Calu3 (cell line): ENCODE measurements at regions not wholly inside any gene's neighbourhood (a gene's known extent, or its start where the extent isn't known, plus 50 kb on each side); places are given as distances from the start of the nearest gene placed in this dataset.

Source experiments
- BruUV-seq: library from RNA; stranded (reverse); fragments of 400-500 nt; replicated peaks from 2 replicates; lab custom pipeline; 2021; lab: Mats Ljungman, UMichigan
- CTCF ChIA-PET: fragments of 300-600 bp; sonication (Branson Sonifier 250); formaldehyde crosslinking; loops from one replicate; lab custom pipeline; 2022; ENCODE audit warnings: antibody characterized with exemption; lab: Charles Lee
- DNase-seq: peaks from one replicate; pipeline ENCODE4 v3.0.0; 2022
- H3K27ac Mint-ChIP-seq: one replicate; pipeline ENCODE4 v1.8.0; 2022; ENCODE audit warnings: mixed read lengths; ENCODE audit not compliant: unreplicated experiment
- H3K27me3 Mint-ChIP-seq: one replicate; pipeline ENCODE4 v1.8.0; 2022; ENCODE audit warnings: mixed read lengths; ENCODE audit not compliant: unreplicated experiment
- H3K36me3 Mint-ChIP-seq: one replicate; pipeline ENCODE4 v1.8.0; 2022; ENCODE audit warnings: mild to moderate bottlenecking, moderate library complexity, mixed read lengths; ENCODE audit not compliant: insufficient read depth, unreplicated experiment
- H3K4me1 Mint-ChIP-seq: one replicate; pipeline ENCODE4 v1.8.0; 2022; ENCODE audit warnings: mild to moderate bottlenecking, low read depth, mixed read lengths; ENCODE audit not compliant: unreplicated experiment
- H3K4me3 Mint-ChIP-seq: one replicate; pipeline ENCODE4 v1.8.0; 2022; ENCODE audit warnings: mild to moderate bottlenecking, low read depth, moderate library complexity, mixed read lengths; ENCODE audit not compliant: unreplicated experiment
- H3K9me3 Mint-ChIP-seq: one replicate; pipeline ENCODE4 v1.8.0; 2022; ENCODE audit warnings: low read depth, mixed read lengths; ENCODE audit not compliant: unreplicated experiment
- intact Hi-C: fragments of 100-400 bp; cut with micrococcal nuclease; formaldehyde crosslinking; loops from one replicate; pipeline ENCODE4 v1.10.0; 2022; ENCODE audit not compliant: unreplicated experiment
- TF ChIP-seq, protein P1 (sequence below): fragments of 200-600 bp; IDR thresholded peaks from one replicate; pipeline ENCODE4 v1.8.0; 2022; ENCODE audit warnings: antibody characterized with exemption; ENCODE audit not compliant: unreplicated experiment

DNA sequence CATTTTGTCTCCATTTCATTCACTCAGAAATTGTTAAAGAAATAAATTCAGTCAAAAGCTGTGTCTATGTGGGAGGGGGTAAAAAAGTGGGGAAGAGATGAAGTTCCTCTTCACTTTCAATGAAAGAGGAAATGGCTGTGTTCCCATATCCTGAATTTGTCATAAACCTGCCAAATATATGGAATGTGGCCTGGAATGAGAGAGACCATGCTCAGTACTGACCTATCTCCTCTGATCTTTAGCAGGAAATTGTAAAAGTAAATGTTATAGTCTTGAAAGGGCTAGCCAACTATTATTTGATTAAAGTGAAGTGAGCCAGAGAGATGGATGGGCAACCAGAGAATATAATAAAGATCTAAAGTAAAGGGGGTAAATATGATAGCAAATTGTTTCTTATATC, 130.3 kb upstream of the C21orf91 start:
- peaks cover 6% of the 10 kb centered on the region for H3K9me3 Mint-ChIP-seq
- no TSS peak for BruUV-seq
- TF ChIP-seq, protein P1, sequence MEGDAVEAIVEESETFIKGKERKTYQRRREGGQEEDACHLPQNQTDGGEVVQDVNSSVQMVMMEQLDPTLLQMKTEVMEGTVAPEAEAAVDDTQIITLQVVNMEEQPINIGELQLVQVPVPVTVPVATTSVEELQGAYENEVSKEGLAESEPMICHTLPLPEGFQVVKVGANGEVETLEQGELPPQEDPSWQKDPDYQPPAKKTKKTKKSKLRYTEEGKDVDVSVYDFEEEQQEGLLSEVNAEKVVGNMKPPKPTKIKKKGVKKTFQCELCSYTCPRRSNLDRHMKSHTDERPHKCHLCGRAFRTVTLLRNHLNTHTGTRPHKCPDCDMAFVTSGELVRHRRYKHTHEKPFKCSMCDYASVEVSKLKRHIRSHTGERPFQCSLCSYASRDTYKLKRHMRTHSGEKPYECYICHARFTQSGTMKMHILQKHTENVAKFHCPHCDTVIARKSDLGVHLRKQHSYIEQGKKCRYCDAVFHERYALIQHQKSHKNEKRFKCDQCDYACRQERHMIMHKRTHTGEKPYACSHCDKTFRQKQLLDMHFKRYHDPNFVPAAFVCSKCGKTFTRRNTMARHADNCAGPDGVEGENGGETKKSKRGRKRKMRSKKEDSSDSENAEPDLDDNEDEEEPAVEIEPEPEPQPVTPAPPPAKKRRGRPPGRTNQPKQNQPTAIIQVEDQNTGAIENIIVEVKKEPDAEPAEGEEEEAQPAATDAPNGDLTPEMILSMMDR = no peak
- intact Hi-C loops = no loop called here
- CTCF ChIA-PET = no interaction called here
- no peak for DNase-seq
- no peak overlapping the region for H3K27ac Mint-ChIP-seq
- no peaks in the 10 kb centered on the region for H3K4me1 Mint-ChIP-seq
- no peaks in the 10 kb centered on the region for H3K27me3 Mint-ChIP-seq
- H3K4me3 Mint-ChIP-seq = no peak overlapping the region
- no peaks in the 10 kb centered on the region for H3K36me3 Mint-ChIP-seq

DNA sequence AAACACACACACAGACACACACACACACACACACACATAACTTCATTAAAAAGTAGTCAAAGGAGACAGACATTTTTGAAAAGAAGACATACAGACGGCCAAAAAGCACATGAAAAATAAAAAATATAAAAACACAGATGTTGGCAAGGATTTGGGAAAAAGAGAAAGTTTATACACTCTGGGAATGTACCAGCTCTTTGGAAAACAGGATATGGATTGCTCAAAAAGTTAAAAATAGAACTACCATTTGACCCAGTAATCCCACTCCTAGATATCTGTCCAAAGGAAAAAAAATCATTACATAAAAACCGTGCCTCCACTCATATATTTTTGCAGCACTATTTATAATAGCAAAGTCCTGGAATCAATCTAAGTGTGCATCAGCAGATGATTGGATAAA, 128.4 kb upstream of the C21orf91 start:
- TF ChIP-seq, protein P1 = no peak
- H3K4me1 Mint-ChIP-seq = no peaks in the 10 kb centered on the region
- intact Hi-C loops = no loop called here
- H3K36me3 Mint-ChIP-seq = no peaks in the 10 kb centered on the region
- BruUV-seq = no TSS peak
- peaks cover 6% of the 10 kb centered on the region for H3K9me3 Mint-ChIP-seq
- no peak overlapping the region for H3K27ac Mint-ChIP-seq
- no peak for DNase-seq
- CTCF ChIA-PET = no interaction called here
- no peaks in the 10 kb centered on the region for H3K27me3 Mint-ChIP-seq
- H3K4me3 Mint-ChIP-seq = no peak overlapping the region

DNA sequence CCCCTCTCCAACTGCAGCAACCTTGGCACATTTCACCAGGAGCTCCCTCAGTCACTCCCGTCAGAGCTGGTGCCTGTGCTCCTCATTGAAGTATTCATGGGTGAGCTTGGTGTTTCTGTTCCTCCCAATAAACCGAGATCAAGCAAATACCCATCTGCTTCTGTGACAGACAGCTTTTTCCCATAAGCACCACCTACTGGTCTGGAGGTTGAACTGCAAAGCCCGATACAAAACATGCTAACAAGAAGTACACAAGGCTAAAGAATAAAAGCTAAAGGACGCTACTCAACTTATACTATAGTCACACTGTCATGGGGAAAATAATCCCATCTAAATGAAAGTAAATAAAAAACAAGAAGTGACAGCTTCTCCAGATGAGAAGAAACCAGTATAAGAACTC, 111.9 kb upstream of the C21orf91 start:
- no peak overlapping the region for H3K27ac Mint-ChIP-seq
- no peaks in the 10 kb centered on the region for H3K9me3 Mint-ChIP-seq
- CTCF ChIA-PET = no interaction called here
- no peaks in the 10 kb centered on the region for H3K4me1 Mint-ChIP-seq
- no peak for DNase-seq
- no TSS peak for BruUV-seq
- intact Hi-C loops = no loop called here
- no peaks in the 10 kb centered on the region for H3K27me3 Mint-ChIP-seq
- H3K4me3 Mint-ChIP-seq = no peak overlapping the region
- TF ChIP-seq, protein P1 = no peak
- no peaks in the 10 kb centered on the region for H3K36me3 Mint-ChIP-seq

DNA sequence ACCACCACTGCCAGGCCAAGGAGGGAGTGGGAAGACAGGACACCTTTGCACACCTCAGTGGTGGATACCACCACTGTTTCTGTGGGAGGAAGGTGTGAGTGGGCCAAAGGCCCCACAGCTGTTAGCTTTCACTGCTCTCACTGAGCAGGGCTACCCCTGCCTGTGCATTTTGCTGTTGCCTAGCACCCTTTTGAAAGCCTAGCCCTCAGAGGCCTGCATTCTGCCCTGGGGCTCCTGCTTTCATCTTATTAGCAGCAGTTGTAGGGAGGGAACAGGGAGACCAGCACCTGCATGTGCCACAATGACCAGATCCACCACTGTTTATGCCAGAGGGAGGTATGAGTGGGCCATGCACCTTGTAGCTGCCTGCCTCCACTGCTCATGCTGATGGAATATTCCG, 110.9 kb upstream of the C21orf91 start:
- CTCF ChIA-PET = no interaction called here
- no peaks in the 10 kb centered on the region for H3K27me3 Mint-ChIP-seq
- BruUV-seq = no TSS peak
- H3K4me3 Mint-ChIP-seq = no peak overlapping the region
- intact Hi-C loops = no loop called here
- no peak overlapping the region for H3K27ac Mint-ChIP-seq
- no peak for DNase-seq
- no peaks in the 10 kb centered on the region for H3K9me3 Mint-ChIP-seq
- TF ChIP-seq, protein P1 = no peak
- H3K36me3 Mint-ChIP-seq = no peaks in the 10 kb centered on the region
- no peaks in the 10 kb centered on the region for H3K4me1 Mint-ChIP-seq
